Endothelial cell of umbilical vein (primary cell): ENCODE measurements at regions not wholly inside any gene's neighbourhood (a gene's known extent, or its start where the extent isn't known, plus 50 kb on each side); places are given as distances from the start of the nearest gene placed in this dataset.

Experiments used
- BruUV-seq: library from RNA; stranded (reverse); fragments of 400-500 nt; replicated peaks from 2 replicates; lab custom pipeline; 2021; lab: Mats Ljungman, UMichigan
- CTCF ChIA-PET: fragments of 300-600, 350-600 bp; sonication (Branson Sonifier 250); formaldehyde crosslinking; loops from one replicate; lab custom pipeline; 2021; ENCODE audit warnings: antibody characterized with exemption, inconsistent platforms; lab: Charles Lee
- POLR2A ChIA-PET: fragments of 300-600, 350-600 bp; sonication (Branson Sonifier 250); formaldehyde crosslinking; loops from one replicate; lab custom pipeline; 2021; ENCODE audit warnings: antibody characterized with exemption, inconsistent platforms; lab: Charles Lee
- DNase-seq: peaks from one replicate; pipeline ENCODE4 v3.0.0-alpha.2; 2011; ENCODE audit warnings: low read depth, low spot score
- FAIRE-seq: peaks from 2 replicates; lab custom pipeline; 2011; peaks lifted over from hg19 to GRCh38; lab: Jason Lieb, UNC
- H2AFZ ChIP-seq: 2 replicates; pipeline ENCODE4 v1.6.0; 2012; ENCODE audit warnings: low read depth, low read length, control low read depth, inconsistent platforms
- H3K27ac ChIP-seq: 2 replicates; pipeline ENCODE4 v1.5.1; 2011; ENCODE audit warnings: low read depth, mild to moderate bottlenecking, control low read depth, low read length, moderate library complexity; ENCODE audit not compliant: insufficient read depth
- H3K27me3 ChIP-seq, 2 experiments: 2 replicates each; pipeline versions ENCODE4 v1.6.0 to v1.6.1; 2011; ENCODE audit warnings: low read length in 2 of 2, mixed read lengths in 1 of 2; ENCODE audit not compliant: control insufficient read depth in 2 of 2, insufficient read depth in 2 of 2
- H3K36me3 ChIP-seq, 2 experiments: 2 replicates in 1 of 2; 3 replicates in 1 of 2; pipeline ENCODE4 v1.5.1; 2011; ENCODE audit warnings: low read length in 2 of 2, mild to moderate bottlenecking in 1 of 2, moderate library complexity in 1 of 2; ENCODE audit not compliant: control insufficient read depth in 2 of 2, insufficient read depth in 2 of 2; ENCODE audit errors: extremely low read depth in 1 of 2
- H3K4me1 ChIP-seq: 3 replicates; pipeline ENCODE4 v1.5.1; 2011; ENCODE audit warnings: mild to moderate bottlenecking, low read length; ENCODE audit not compliant: control insufficient read depth, insufficient read depth; ENCODE audit errors: extremely low read depth
- H3K4me2 ChIP-seq: 2 replicates; pipeline ENCODE4 v1.6.1; 2011; ENCODE audit warnings: low read length, control low read depth, mixed read lengths; ENCODE audit not compliant: insufficient read depth
- H3K4me3 ChIP-seq, 3 experiments: fragments of 200-600 bp in 1 of 3; sonication (generic), shearing (Covaris generic) in 1 of 3; replicated peaks in 1 of 3; 2 replicates each; pipeline ENCODE4 v1.5.1; 2011 to 2016; ENCODE audit warnings: control low read depth in 3 of 3, low read length in 3 of 3, mild to moderate bottlenecking in 2 of 3, inconsistent platforms in 1 of 3, low read depth in 1 of 3, moderate library complexity in 1 of 3; ENCODE audit not compliant: insufficient read depth in 1 of 3
- H3K79me2 ChIP-seq: 2 replicates; pipeline ENCODE4 v1.6.0; 2012; ENCODE audit warnings: low read length, inconsistent platforms; ENCODE audit not compliant: control insufficient read depth, insufficient read depth
- H3K9ac ChIP-seq: replicated peaks from 2 replicates; pipeline ENCODE3; 2011; ENCODE audit warnings: low read length, control low read depth; ENCODE audit not compliant: insufficient read depth; ENCODE audit errors: extremely low read depth
- H3K9me1 ChIP-seq: replicated peaks from 3 replicates; pipeline ENCODE4 v1.6.0; 2011; ENCODE audit warnings: mild to moderate bottlenecking, low read length; ENCODE audit not compliant: control insufficient read depth, insufficient read depth; ENCODE audit errors: extremely low read depth
- H3K9me3 ChIP-seq: replicated peaks from 2 replicates; pipeline ENCODE4 v1.5.1; 2012; ENCODE audit warnings: low read length, inconsistent platforms; ENCODE audit not compliant: control insufficient read depth, insufficient read depth
- H4K20me1 ChIP-seq: replicated peaks from 2 replicates; pipeline ENCODE3; 2011; ENCODE audit warnings: mild to moderate bottlenecking, low read length; ENCODE audit not compliant: control insufficient read depth, insufficient read depth; ENCODE audit errors: extremely low read depth
- CTCF ChIP-seq, 2 donors: IDR thresholded peaks; 1 replicate in 1 of 2; 2 replicates in 1 of 2; pipeline ENCODE4 v1.5.1; 2011; ENCODE audit warnings: low read length in 2 of 2, mild to moderate bottlenecking in 2 of 2, moderate library complexity in 2 of 2, control low read depth in 1 of 2, inconsistent platforms in 1 of 2, low read depth in 1 of 2; ENCODE audit not compliant: insufficient read depth in 1 of 2; ENCODE audit errors: extremely low read depth in 1 of 2
- EZH2 ChIP-seq: IDR thresholded peaks from 2 replicates; pipeline ENCODE4 v1.6.1; 2012; ENCODE audit warnings: borderline replicate concordance, low read depth, mild to moderate bottlenecking, moderate library complexity, low read length, inconsistent platforms; ENCODE audit not compliant: severe bottlenecking
- FOS ChIP-seq: IDR thresholded peaks from 2 replicates; pipeline ENCODE4 v1.6.1; 2011; ENCODE audit warnings: mild to moderate bottlenecking, low read length, moderate library complexity, borderline replicate concordance; ENCODE audit not compliant: insufficient read depth
- GATA2 ChIP-seq: IDR thresholded peaks from 2 replicates; pipeline ENCODE4 v1.7.0; 2011; ENCODE audit warnings: low read depth, mild to moderate bottlenecking, moderate library complexity, mixed read lengths, low read length; ENCODE audit not compliant: insufficient read length, insufficient read depth
- JUN ChIP-seq: IDR thresholded peaks from 2 replicates; pipeline ENCODE4 v1.6.1; 2011; ENCODE audit warnings: borderline replicate concordance, low read depth; ENCODE audit not compliant: insufficient read length, insufficient read depth
- MAX ChIP-seq: IDR thresholded peaks from 2 replicates; pipeline ENCODE4 v1.6.1; 2011; ENCODE audit not compliant: insufficient read depth, insufficient read length
- MYC ChIP-seq: IDR thresholded peaks from one replicate; pipeline ENCODE4 v1.6.1; 2011; ENCODE audit warnings: mild to moderate bottlenecking, low read depth, low read length
- POLR2A ChIP-seq: IDR thresholded peaks from 2 replicates; pipeline ENCODE4 v1.6.1; 2012; ENCODE audit warnings: low read depth, mild to moderate bottlenecking, control low read depth, low read length
- POLR2AphosphoS5 ChIP-seq: IDR thresholded peaks from 2 replicates; pipeline ENCODE4 v1.6.1; 2012; ENCODE audit warnings: low read depth, mild to moderate bottlenecking, control low read depth, low read length, moderate library complexity; ENCODE audit not compliant: insufficient read depth
- dilution Hi-C: fragments of 300-500 bp; cut with MboI; formaldehyde crosslinking; loops from one replicate; pipeline ENCODE4 v1.15.0; 2019; ENCODE audit warnings: low sequenced_read_pairs; ENCODE audit not compliant: extremely low pct_ligation_motif_present
- intact Hi-C: fragments of 100-400 bp; cut with micrococcal nuclease; formaldehyde crosslinking; loops from one replicate; pipeline ENCODE4 v1.10.0; 2022

GRCh38 chr12:84435682-84436081 lies 476.9 kb downstream of the SLC6A15 start:
- intact Hi-C loops (no loop called here), dilution Hi-C loops (no loop called here)
- DNase-seq: no peak
- Histone ChIP-seq H3K4me1 (no peaks in the 10 kb centered on the region), H3K4me3 (no peak overlapping the region), H4K20me1 (no peaks in the 10 kb centered on the region), H2AFZ (no peak overlapping the region), H3K9me1 (no peaks in the 10 kb centered on the region), H3K9me3 (no peaks in the 10 kb centered on the region), H3K4me2 (no peak overlapping the region), H3K27ac (no peak overlapping the region), H3K9ac (no peak overlapping the region), H3K36me3 (no peaks in the 10 kb centered on the region), H3K79me2 (no peaks in the 10 kb centered on the region), H3K27me3 (no peaks in the 10 kb centered on the region)
- FAIRE-seq: no peak
- POLR2A ChIA-PET: no interaction called here
- no TSS peak for BruUV-seq
- CTCF ChIA-PET: no interaction called here
- TF ChIP-seq POLR2A (no peak), JUN (no peak), EZH2 (no peak), MAX (no peak), POLR2AphosphoS5 (no peak), MYC (no peak), GATA2 (no peak), FOS (no peak), CTCF (IDR thresholded peaks at IDR 0.05; ENCODE audit: extremely low read depth in 1 of 2, insufficient read depth in 1 of 2, low read depth in 1 of 2, low read length in 2 of 2) (no peak)
